Esophagus squamous epithelium (tissue), 4 donors: ENCODE measurements at regions not wholly inside any gene's neighbourhood (a gene's known extent, or its start where the extent isn't known, plus 50 kb on each side); places are given as distances from the start of the nearest gene placed in this dataset.

Source experiments
- POLR2A ChIP-seq, 4 donors: fragments of 450-650 bp; IDR thresholded peaks; one replicate each; pipeline ENCODE4 v1.6.1; 2017; ENCODE audit warnings: antibody characterized with exemption in 4 of 4, mild to moderate bottlenecking in 4 of 4, moderate library complexity in 3 of 4
- TF ChIP-seq, protein P1 (sequence below), 6 experiments: fragments of 450-650 bp in 4 of 6; fragments of 200-600 bp in 2 of 6; sonication (generic) in 2 of 6; IDR thresholded peaks; one replicate each; pipeline ENCODE4 v1.5.1; 2016 to 2019; ENCODE audit warnings: antibody characterized with exemption in 6 of 6, mild to moderate bottlenecking in 4 of 6, moderate library complexity in 4 of 6

GRCh38 chr2:47265751-47266231, 89.5 kb upstream of the CALM2 start:
- TF ChIP-seq, protein P1, sequence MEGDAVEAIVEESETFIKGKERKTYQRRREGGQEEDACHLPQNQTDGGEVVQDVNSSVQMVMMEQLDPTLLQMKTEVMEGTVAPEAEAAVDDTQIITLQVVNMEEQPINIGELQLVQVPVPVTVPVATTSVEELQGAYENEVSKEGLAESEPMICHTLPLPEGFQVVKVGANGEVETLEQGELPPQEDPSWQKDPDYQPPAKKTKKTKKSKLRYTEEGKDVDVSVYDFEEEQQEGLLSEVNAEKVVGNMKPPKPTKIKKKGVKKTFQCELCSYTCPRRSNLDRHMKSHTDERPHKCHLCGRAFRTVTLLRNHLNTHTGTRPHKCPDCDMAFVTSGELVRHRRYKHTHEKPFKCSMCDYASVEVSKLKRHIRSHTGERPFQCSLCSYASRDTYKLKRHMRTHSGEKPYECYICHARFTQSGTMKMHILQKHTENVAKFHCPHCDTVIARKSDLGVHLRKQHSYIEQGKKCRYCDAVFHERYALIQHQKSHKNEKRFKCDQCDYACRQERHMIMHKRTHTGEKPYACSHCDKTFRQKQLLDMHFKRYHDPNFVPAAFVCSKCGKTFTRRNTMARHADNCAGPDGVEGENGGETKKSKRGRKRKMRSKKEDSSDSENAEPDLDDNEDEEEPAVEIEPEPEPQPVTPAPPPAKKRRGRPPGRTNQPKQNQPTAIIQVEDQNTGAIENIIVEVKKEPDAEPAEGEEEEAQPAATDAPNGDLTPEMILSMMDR (IDR thresholded peaks at IDR 0.05) = no peak
- no peak for TF ChIP-seq POLR2A (IDR thresholded peaks at IDR 0.05)
